Activated T-helper 1 cell treated with anti-CD3 and anti-CD28 coated beads, Interleukin-2, amount 50 U/mL, for 16 hours (primary cell): ENCODE measurements at regions not wholly inside any gene's neighbourhood (a gene's known extent, or its start where the extent isn't known, plus 50 kb on each side); places are given as distances from the start of the nearest gene placed in this dataset.

Source experiments
- DNase-seq, 2 donors: peaks; one replicate each; pipeline ENCODE4 v3.0.0-alpha.2; 2020; ENCODE audit warnings: low read depth in 1 of 2, low spot score in 1 of 2

- no peak for DNase-seq
Observed at GRCh38 chr7:145293754-145294153, 457.9 kb upstream of the TPK1 start.

GRCh38 chr7:145293228-145293701 is 457.4 kb upstream of the TPK1 start:
- DNase-seq, result no peak

DNA sequence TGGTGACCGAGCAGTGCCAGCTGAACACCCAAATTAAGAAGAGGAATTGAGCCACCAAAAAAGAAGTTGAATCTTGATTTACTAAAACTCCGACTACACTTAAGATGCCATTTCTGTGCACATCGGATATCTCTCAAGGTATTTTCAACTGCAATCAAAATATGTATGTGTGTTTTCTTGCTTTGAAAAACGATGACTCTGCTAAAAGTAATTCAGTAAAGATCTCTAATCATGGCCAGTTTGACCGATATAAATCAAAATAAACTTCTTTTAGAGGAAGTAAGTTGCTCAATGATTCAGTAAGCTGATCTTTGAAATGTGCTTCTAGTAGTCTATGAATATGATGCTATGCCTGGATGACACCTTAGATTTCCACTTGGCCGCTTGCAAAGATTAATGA is 453.5 kb upstream of the TPK1 start:
- no peak for DNase-seq

DNA sequence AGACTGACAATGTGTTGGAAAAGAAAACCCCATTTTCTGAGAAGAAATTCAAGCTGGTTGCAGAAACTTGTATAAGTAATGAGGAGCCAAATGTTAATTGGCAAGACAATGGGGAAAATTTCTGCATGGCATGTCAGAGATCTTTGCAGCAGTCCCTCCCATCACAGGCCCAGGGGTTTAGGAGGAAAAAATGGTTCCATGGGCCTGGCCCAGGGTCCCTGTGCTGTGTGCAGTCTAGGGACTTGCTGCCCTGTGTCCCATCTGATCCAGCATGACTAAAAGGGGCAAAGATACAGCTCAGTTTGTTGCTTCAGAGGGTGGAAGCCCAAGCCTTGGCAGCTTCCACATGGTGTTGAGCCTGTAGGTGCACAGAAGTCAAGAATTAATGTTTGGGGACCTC is 440.3 kb upstream of the TPK1 start:
- DNase-seq, result no peak

DNA sequence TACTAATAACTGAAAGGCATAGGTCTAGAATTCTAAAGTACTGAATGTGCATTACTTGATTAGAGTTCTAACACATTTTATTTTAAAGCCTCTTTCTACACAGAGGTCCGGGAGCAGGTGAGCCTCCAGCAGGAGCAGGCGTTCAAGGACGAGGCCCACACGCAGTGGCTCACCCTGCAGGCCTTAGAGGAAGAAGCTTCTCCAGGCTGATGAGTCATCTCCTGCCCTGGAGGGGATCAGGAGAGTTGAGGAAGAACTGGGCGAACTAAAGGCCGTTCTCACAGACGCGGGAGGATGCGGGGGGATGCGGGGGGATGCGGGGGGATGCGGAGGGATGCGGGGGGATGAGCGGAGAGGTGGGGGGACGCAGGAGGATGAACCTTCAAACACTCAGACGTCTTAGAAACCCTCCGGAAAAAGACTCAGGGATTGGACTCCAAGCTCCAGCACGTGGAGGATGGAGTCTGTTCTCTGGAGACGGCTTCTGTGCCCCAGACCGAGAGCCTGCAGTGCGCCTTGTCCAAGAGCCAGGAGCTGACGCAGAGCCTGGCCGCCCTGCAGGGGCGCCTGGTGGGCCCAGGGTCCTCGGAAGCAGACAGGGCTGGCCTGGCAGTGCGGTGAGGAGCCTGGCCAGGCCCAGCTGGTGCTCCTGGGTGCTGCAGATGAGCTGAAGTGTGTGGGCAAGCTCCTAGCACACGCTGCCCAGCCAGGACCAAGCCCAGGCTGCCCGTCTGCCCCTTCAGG is 433.7 kb upstream of the TPK1 start:
- DNase-seq, result no peak

DNA sequence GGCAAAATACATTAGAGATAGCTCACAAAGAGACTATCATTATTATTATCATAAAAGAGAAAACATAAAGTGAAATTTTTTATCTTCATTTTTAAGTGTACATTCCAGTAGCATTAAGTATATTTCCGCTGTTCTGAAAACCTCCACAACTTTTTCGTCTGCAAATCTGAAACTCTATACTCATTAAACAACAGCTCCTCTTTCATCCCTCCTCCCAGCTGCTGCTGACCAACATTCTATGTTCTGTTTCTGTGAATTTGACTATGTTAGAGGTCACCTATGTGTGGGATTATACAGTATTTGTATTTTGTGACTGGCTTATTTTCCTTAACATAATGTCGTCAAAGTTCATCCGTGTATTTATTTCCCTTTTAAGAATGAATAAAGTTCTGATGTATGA is 429.3 kb upstream of the TPK1 start:
- DNase-seq, result no peak

DNA sequence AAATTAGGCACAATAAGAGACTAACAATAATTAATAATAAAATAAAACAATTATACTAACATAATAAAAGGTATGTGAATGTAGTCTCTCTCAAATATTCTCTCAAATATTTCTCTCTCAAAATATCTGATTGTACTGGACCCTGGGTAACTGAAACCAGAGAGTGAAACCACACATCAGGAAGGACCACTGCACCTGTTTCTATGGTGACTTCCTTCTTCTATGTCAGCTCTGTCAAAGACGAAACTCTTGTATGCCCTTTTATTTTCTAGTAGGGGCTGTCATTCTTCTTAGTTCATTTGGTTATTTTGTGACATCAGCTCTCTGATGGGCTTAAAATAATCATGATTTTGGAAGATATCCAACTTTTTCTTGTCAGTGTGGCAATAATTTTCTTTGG is 428.0 kb upstream of the TPK1 start:
- no peak for DNase-seq

- no peak for DNase-seq
Observed at GRCh38 chr7:145252031-145252430, 416.2 kb upstream of the TPK1 start.

- no peak for DNase-seq
Observed at GRCh38 chr7:145224775-145225174, 388.9 kb upstream of the TPK1 start.

DNA sequence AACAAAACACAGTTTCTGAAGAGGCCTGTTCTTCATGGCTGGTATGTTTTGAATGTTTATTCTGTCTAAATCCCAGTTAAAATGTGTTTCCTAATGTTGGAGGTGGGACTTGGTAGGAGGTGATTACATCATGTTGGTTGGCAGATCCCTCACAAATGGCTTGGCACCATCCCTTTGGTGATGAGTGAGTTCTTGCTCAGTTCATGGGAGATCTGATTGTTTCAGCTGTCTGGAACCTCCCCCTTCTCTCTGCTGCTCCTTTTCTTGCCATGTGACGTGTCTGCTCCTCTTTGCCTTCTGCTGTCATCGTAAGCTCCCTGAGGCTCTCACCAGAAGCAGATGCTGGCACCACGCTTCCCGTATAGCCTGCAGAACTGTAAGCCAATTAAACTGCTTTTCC is 383.6 kb upstream of the TPK1 start:
- no peak for DNase-seq

DNA sequence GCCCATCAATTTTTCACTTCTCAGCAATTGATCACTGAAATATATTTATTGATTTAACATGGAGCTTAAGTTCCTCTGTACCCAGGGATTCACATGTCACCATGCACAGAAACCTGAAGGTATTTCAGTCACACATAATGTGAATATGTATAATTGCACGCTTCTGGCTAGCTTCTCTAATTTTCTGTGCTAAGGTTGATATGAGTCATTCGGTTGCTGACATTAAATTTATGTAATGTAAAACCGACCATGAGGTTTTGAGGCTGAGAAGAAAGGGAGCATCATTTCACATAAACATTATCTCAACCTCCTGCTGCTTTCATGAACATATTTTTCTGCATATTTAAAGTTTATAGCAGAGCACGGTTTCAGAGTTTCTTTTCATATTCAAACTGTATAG is 381.0 kb upstream of the TPK1 start:
- DNase-seq, result no peak

DNA sequence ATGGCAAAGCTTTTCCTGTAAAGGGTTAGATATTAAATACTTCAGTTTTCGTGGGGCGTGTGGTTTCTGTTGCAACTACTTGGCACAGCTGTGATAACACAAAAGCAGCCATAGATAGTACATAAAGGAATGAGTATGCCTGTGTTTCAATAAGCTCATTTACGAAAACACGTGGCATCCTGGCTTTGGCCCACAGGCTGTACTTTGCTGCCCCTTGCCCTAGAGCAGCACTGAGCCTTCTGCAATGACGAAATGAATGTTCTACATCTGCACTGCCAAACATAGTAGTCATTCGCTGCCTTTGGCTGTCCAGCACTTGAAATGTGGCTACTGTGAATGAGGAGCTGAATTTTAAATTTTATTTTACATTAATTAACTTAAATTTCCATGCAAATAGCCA is 376.2 kb upstream of the TPK1 start:
- no peak for DNase-seq

DNA sequence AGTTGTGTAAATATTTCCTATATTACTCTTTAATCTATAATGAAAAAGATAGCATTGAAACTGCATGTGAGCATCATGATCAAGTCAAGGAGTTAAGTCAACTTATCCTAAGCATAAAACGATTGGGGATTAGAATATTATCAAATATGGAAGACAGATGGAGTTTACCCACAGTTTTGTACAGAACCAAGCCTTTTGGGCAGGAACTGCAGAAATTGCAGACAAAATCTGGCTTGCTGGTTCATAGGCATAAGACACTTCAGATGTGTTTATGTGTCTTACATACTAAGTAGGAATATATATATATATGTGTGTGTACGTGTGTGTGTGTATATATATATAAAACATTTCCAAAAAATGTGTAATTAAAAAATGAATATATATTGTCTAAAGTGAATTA is 375.4 kb upstream of the TPK1 start:
- DNase-seq, result no peak

DNA sequence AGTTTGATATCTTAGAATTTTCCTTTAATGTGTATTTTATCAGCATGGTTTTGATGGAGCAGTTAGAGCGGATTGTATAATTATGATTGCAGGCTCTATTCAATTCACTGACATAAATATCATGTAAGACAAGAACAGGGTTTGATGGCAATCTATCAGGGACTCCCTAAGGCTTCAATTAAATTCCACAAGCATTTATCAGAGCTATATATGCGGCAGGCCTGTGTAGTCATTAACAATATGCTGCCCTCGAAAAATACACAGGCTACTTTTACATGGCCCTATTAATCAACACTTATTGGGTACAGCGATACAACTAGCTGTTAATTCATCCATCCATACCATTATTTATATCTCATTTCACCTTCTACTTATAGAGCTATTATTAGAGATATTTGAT is 358.1 kb upstream of the TPK1 start:
- no peak for DNase-seq

DNA sequence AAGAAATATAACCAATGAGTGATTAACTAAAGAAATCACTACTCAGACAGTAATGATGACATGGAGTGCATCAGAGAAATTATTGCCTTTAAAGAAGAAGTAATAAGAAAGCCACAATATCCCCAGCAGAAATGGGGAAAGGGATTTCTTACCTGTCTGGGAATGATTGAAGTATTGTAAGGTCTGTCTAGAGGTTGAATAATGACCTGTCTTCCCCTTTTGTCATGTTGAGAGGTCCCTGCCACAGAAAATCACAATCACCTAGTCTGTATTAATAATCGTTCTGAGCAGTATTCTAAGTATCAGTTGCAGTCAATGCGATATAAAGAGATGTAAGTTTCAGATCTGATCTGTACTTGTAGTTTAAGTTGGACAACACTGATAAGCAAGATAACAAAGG is 349.1 kb upstream of the TPK1 start:
- DNase-seq, result no peak

- no peak for DNase-seq
Observed at GRCh38 chr7:145183069-145183468, 347.2 kb upstream of the TPK1 start.

DNA sequence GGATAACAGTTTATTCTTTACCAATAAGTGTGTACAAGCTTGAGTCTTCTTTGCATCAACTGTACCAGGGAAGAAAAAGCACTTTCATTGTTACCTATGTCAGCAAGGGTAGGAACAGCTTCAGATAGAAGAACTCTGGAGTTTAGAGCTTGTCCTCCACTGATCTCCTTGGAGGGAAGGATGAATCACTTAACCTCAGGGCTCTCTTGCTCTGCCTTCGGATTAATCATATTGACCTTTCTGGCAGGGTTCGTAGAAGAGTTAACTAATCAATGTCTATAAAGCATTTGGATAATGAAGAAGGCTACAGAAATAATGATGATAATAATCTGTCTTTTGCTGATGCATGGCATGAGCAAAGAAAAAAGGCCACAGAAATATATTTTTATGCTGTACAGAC is 339.5 kb upstream of the TPK1 start:
- no peak for DNase-seq

GRCh38 chr7:145169908-145170307 is 334.1 kb upstream of the TPK1 start:
- DNase-seq, result no peak

DNA sequence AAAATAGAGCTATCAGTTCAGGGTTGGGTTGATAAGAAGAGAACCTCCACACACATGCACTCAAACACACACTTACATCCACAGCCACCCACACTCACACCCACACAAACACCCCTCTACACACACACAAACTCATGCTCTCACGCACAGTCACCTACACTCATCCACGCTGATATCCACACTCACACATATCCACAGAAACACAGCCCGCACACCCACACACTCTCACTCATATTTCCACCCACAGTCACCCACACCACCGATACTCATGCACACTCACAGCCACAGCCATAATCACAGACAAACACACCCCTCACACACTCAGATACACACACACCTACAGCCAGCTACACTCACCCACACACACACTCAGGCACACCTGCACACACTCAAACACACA is 333.0 kb upstream of the TPK1 start:
- no peak for DNase-seq

GRCh38 chr7:145168427-145168826 is 332.6 kb upstream of the TPK1 start:
- no peak for DNase-seq

DNA sequence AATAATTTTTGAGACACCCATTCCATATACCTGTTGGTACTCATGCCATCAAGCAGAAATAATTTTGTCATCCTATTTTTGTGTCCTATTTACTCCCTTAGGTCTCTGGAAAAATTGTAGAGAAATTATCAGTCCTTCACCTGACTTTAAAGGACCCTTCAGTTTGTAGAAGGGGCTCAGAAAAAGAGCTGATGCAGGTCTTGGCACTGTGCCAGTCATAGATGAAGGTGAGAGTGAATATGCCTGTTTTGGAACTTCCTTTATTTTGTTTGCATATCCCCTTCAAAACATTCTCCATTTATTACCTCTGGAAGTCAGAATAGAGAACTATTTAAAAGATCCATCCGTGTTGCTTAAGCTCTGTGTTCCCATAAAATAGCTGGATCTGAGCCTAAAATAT is 321.0 kb upstream of the TPK1 start:
- no peak for DNase-seq

GRCh38 chr7:145152589-145152988 is 316.7 kb upstream of the TPK1 start:
- DNase-seq, result no peak

GRCh38 chr7:145151676-145152075 is 315.8 kb upstream of the TPK1 start:
- no peak for DNase-seq

- DNase-seq, result no peak
Observed at GRCh38 chr7:145147865-145148264, 312.0 kb upstream of the TPK1 start.
